H9 (cell line): ENCODE measurements at regions not wholly inside any gene's neighbourhood (a gene's known extent, or its start where the extent isn't known, plus 50 kb on each side); places are given as distances from the start of the nearest gene placed in this dataset.

ENCODE experiments used
- DNase-seq: peaks from one replicate; pipeline ENCODE4 v3.0.0-alpha.2; 2017
- H2AFZ ChIP-seq: one replicate; pipeline ENCODE4 v1.6.1; 2013; ENCODE audit warnings: mild to moderate bottlenecking, low read length, control low read depth, moderate library complexity
- H2AK5ac ChIP-seq: 2 replicates; pipeline ENCODE4 v1.6.1; 2013; ENCODE audit warnings: low read length, control low read depth, mixed read lengths; ENCODE audit not compliant: insufficient read length
- H2BK120ac ChIP-seq: one replicate; pipeline ENCODE4 v1.6.1; 2013; ENCODE audit warnings: low read depth, mild to moderate bottlenecking, low read length, control low read depth, inconsistent platforms; ENCODE audit not compliant: poor library complexity, severe bottlenecking
- H2BK12ac ChIP-seq: 2 replicates; pipeline ENCODE4 v1.6.1; 2013; ENCODE audit warnings: low read length, control low read depth, mixed read lengths, low read depth; ENCODE audit not compliant: insufficient read length
- H2BK15ac ChIP-seq: 2 replicates; pipeline ENCODE4 v1.6.1; 2013; ENCODE audit warnings: low read depth, low read length, control low read depth
- H2BK20ac ChIP-seq: one replicate; pipeline ENCODE4 v1.6.1; 2013; ENCODE audit warnings: low read depth, mild to moderate bottlenecking, low read length, control low read depth, inconsistent platforms; ENCODE audit not compliant: poor library complexity, severe bottlenecking
- H2BK5ac ChIP-seq: 2 replicates; pipeline ENCODE4 v1.6.1; 2013; ENCODE audit warnings: low read length, control low read depth, mixed read lengths; ENCODE audit not compliant: insufficient read length
- H3K14ac ChIP-seq: 2 replicates; pipeline ENCODE4 v1.6.1; 2013; ENCODE audit warnings: low read length, control low read depth; ENCODE audit not compliant: insufficient read depth
- H3K18ac ChIP-seq: 2 replicates; pipeline ENCODE4 v1.6.1; 2013; ENCODE audit warnings: low read depth, mild to moderate bottlenecking, mixed read lengths, low read length, control low read depth; ENCODE audit not compliant: insufficient read length
- H3K23ac ChIP-seq: 2 replicates; pipeline ENCODE4 v1.6.1; 2013; ENCODE audit warnings: low read length, control low read depth, mixed read lengths, low read depth; ENCODE audit not compliant: insufficient read length
- H3K23me2 ChIP-seq: 2 replicates; pipeline ENCODE4 v1.6.1; 2013; ENCODE audit warnings: low read depth, mild to moderate bottlenecking, mixed read lengths, low read length, control low read depth; ENCODE audit not compliant: insufficient read length, poor library complexity, severe bottlenecking
- H3K27ac ChIP-seq: 2 replicates; pipeline ENCODE4 v1.5.1; 2013; ENCODE audit warnings: low read length, control low read depth, mixed read lengths, low read depth; ENCODE audit not compliant: insufficient read length
- H3K27me3 ChIP-seq: 2 replicates; pipeline ENCODE4 v1.6.1; 2013; ENCODE audit warnings: low read length, control low read depth, inconsistent platforms; ENCODE audit not compliant: insufficient read depth
- H3K4ac ChIP-seq: 2 replicates; pipeline ENCODE4 v1.6.1; 2013; ENCODE audit warnings: low read depth, mild to moderate bottlenecking, control low read depth, inconsistent platforms, low read length, moderate library complexity
- H3K4me1 ChIP-seq: 2 replicates; pipeline ENCODE4 v1.6.1; 2013; ENCODE audit warnings: low read length, control low read depth, inconsistent platforms; ENCODE audit not compliant: insufficient read depth
- H3K4me2 ChIP-seq: 2 replicates; pipeline ENCODE4 v1.6.1; 2013; ENCODE audit warnings: low read length, control low read depth, mixed read lengths; ENCODE audit not compliant: insufficient read length, insufficient read depth
- H3K56ac ChIP-seq: 2 replicates; pipeline ENCODE4 v1.6.1; 2013; ENCODE audit warnings: low read depth, mild to moderate bottlenecking, mixed read lengths, low read length, control low read depth; ENCODE audit not compliant: insufficient read length
- H3K79me1 ChIP-seq: 2 replicates; pipeline ENCODE4 v1.6.1; 2013; ENCODE audit warnings: low read depth, mild to moderate bottlenecking, moderate library complexity, low read length, control low read depth, inconsistent platforms; ENCODE audit not compliant: insufficient read depth, poor library complexity, severe bottlenecking
- H3K79me2 ChIP-seq: 2 replicates; pipeline ENCODE4 v1.6.1; 2013; ENCODE audit warnings: low read length, control low read depth, inconsistent platforms; ENCODE audit not compliant: insufficient read depth
- H3K9ac ChIP-seq: 2 replicates; pipeline ENCODE4 v1.6.1; 2013; ENCODE audit warnings: low read length, control low read depth, mixed read lengths; ENCODE audit not compliant: insufficient read length; ENCODE audit errors: extremely low read depth
- H3K9me3 ChIP-seq: one replicate; pipeline ENCODE4 v1.6.1; 2013; ENCODE audit warnings: low read depth, low read length, inconsistent platforms; ENCODE audit not compliant: control insufficient read depth
- H3T11ph ChIP-seq: one replicate; pipeline ENCODE4 v1.6.1; 2013; ENCODE audit warnings: mild to moderate bottlenecking, low read length, control low read depth, inconsistent platforms
- H4K20me1 ChIP-seq: one replicate; pipeline ENCODE4 v1.6.1; 2013; ENCODE audit not compliant: control insufficient read depth, insufficient read length, insufficient read depth
- H4K5ac ChIP-seq: 2 replicates; pipeline ENCODE4 v1.6.1; 2013; ENCODE audit warnings: low read depth, mild to moderate bottlenecking, mixed read lengths, low read length, control low read depth; ENCODE audit not compliant: insufficient read length
- H4K8ac ChIP-seq: replicated peaks from 2 replicates; pipeline ENCODE4 v1.6.1; 2013; ENCODE audit warnings: low read length, control low read depth, mixed read lengths, low read depth; ENCODE audit not compliant: insufficient read length
- H4K91ac ChIP-seq: 2 replicates; pipeline ENCODE4 v1.6.1; 2013; ENCODE audit warnings: low read depth, mild to moderate bottlenecking, moderate library complexity, mixed read lengths, low read length, control low read depth; ENCODE audit not compliant: insufficient read length
- H3K27ac Mint-ChIP-seq, 3 experiments: 2 replicates in 2 of 3; 3 replicates in 1 of 3; pipeline ENCODE4 v1.8.0; 2020 to 2021; ENCODE audit warnings: mixed read lengths in 3 of 3, mild to moderate bottlenecking in 1 of 3, moderate library complexity in 1 of 3
- H3K27me3 Mint-ChIP-seq: 2 replicates; pipeline ENCODE4 v1.8.0; 2021; ENCODE audit warnings: low read depth, mild to moderate bottlenecking, moderate library complexity, mixed read lengths
- H3K36me3 Mint-ChIP-seq, 3 experiments: 2 replicates in 2 of 3; 3 replicates in 1 of 3; pipeline ENCODE4 v1.8.0; 2020 to 2021; ENCODE audit warnings: low read depth in 3 of 3, mixed read lengths in 3 of 3; ENCODE audit not compliant: insufficient read depth in 1 of 3
- H3K4me1 Mint-ChIP-seq, 2 experiments: 2 replicates each; pipeline ENCODE4 v1.8.0; 2020; ENCODE audit warnings: mixed read lengths in 2 of 2
- H3K4me3 Mint-ChIP-seq, 2 experiments: 2 replicates in 1 of 2; 3 replicates in 1 of 2; pipeline ENCODE4 v1.8.0; 2020 to 2021; ENCODE audit warnings: mild to moderate bottlenecking in 2 of 2, mixed read lengths in 2 of 2, moderate library complexity in 1 of 2
- H3K9me3 Mint-ChIP-seq, 2 experiments: 2 replicates in 1 of 2; 3 replicates in 1 of 2; pipeline ENCODE4 v1.8.0; 2020; ENCODE audit warnings: mild to moderate bottlenecking in 2 of 2, mixed read lengths in 2 of 2, moderate library complexity in 1 of 2
- CTCF ChIP-seq: fragments of 200-600 bp; sonication (generic); conservative IDR thresholded peaks from 3 replicates; pipeline ENCODE4 v1.8.0; 2021; ENCODE audit warnings: antibody characterized with exemption, mild to moderate bottlenecking
- WGBS: extraction: QIAGEN DNeasy Blood & Tissue Kit; methylation state at CpG from one replicate; pipeline ENCODE4 v1.1.7; 2013; ENCODE audit warnings: missing lambda C conversion rate, low lambda C conversion rate, mixed read lengths; ENCODE audit not compliant: insufficient read length; ENCODE audit errors: extremely low coverage; 5-methylcytosine and 5-hydroxymethylcytosine counted together

- no peak overlapping the region for H3K14ac ChIP-seq
- no peak overlapping the region for H3K18ac ChIP-seq
- no peak overlapping the region for H3K23ac ChIP-seq
- H3K27me3 ChIP-seq: no peaks in the 10 kb centered on the region
- no peak overlapping the region for H3K56ac ChIP-seq
- no peak overlapping the region for H2BK12ac ChIP-seq
- no peaks in the 10 kb centered on the region for H3K79me2 ChIP-seq
- H3K23me2 ChIP-seq: no peaks in the 10 kb centered on the region
- no peak overlapping the region for H3T11ph ChIP-seq
- H3K9me3 Mint-ChIP-seq: no peaks in the 10 kb centered on the region; a peak in 1 of 5 replicates
- no peaks in the 10 kb centered on the region for H3K4me1 ChIP-seq
- H3K79me1 ChIP-seq: no peaks in the 10 kb centered on the region
- peaks cover 2% of the 10 kb centered on the region; the same call in 1 of the 2 replicates for H3K27me3 Mint-ChIP-seq
- no peak overlapping the region for H3K9ac ChIP-seq
- no CpG with 5 or more reads among the region's 11 CpGs for WGBS
- H3K27ac ChIP-seq: no peak overlapping the region
- H2AFZ ChIP-seq: no peak overlapping the region
- H3K27ac Mint-ChIP-seq: no peak overlapping the region; a peak in 1 of 7 replicates
- H4K91ac ChIP-seq: no peak overlapping the region
- no peak for DNase-seq
- H3K9me3 ChIP-seq: no peaks in the 10 kb centered on the region
- no peak overlapping the region for H2BK20ac ChIP-seq
- TF ChIP-seq CTCF: no peak
- H2BK120ac ChIP-seq: no peak overlapping the region
- H2BK5ac ChIP-seq: no peak overlapping the region
- H3K4ac ChIP-seq: no peak overlapping the region
- H3K36me3 Mint-ChIP-seq: no peaks in the 10 kb centered on the region
- peaks cover 11 to 17% of the 10 kb centered on the region in 2 experiments for H3K4me1 Mint-ChIP-seq
- H2AK5ac ChIP-seq: no peak overlapping the region
- no peak overlapping the region for H2BK15ac ChIP-seq
- H3K4me3 Mint-ChIP-seq: no peak overlapping the region
- H3K4me2 ChIP-seq: no peak overlapping the region
- H4K20me1 ChIP-seq: no peaks in the 10 kb centered on the region
- no peak overlapping the region for H4K5ac ChIP-seq
- no peak overlapping the region for H4K8ac ChIP-seq
Observed at GRCh38 chr9:134263596-134263995, 62.7 kb upstream of the RXRA start.
